Effector memory CD4-positive, alpha-beta T cell (primary cell): ENCODE measurements at regions not wholly inside any gene's neighbourhood (a gene's known extent, or its start where the extent isn't known, plus 50 kb on each side); places are given as distances from the start of the nearest gene placed in this dataset.

Experiments
- DNase-seq, 3 donors: peaks; one replicate each; pipeline ENCODE4 v3.0.0-alpha.2; 2020
- H3K27ac ChIP-seq: 2 replicates; pipeline ENCODE4 v1.7.0; 2013; ENCODE audit warnings: mild to moderate bottlenecking, low read length, moderate library complexity; ENCODE audit not compliant: insufficient read depth, poor library complexity, severe bottlenecking
- H3K27me3 ChIP-seq: replicated peaks from 2 replicates; pipeline ENCODE4 v1.7.0; 2013; ENCODE audit warnings: mild to moderate bottlenecking, low read length; ENCODE audit not compliant: insufficient read depth, control insufficient read depth, poor library complexity, severe bottlenecking
- H3K36me3 ChIP-seq: 2 replicates; pipeline ENCODE4 v1.7.0; 2013; ENCODE audit warnings: mild to moderate bottlenecking, low read length, moderate library complexity; ENCODE audit not compliant: control insufficient read depth, insufficient read depth
- H3K4me1 ChIP-seq: 2 replicates; pipeline ENCODE4 v1.7.0; 2013; ENCODE audit warnings: low read length, mild to moderate bottlenecking; ENCODE audit not compliant: control insufficient read depth, insufficient read depth, poor library complexity, severe bottlenecking
- H3K4me3 ChIP-seq: 2 replicates; pipeline ENCODE4 v1.7.0; 2013; ENCODE audit warnings: low read length, low read depth, mild to moderate bottlenecking; ENCODE audit not compliant: insufficient read depth, poor library complexity, severe bottlenecking
- H3K9me3 ChIP-seq: 2 replicates; pipeline ENCODE4 v1.7.0; 2013; ENCODE audit warnings: mild to moderate bottlenecking, low read length, moderate library complexity; ENCODE audit not compliant: control insufficient read depth

DNA sequence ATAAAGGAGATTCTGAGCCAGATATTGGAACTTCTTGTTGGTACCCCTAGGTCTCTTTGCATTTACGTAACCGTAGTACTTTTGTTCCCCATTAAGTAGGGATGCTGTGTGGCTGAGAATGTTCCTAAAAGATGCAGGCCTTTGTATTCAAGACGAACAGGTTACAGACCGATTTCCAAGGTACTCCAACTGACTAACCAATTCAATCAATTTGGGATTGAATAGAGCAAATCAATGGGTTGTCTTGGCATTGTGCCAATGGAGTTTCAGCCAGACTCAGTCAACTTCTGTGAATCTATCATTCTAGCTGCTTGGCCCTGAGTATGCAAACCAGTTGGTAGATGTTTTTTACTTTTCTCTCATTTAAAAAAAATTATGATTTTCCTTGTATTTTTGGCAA, 347.3 kb upstream of the NPVF start:
- no peak overlapping the region for H3K4me3 ChIP-seq
- no peak for DNase-seq
- no peaks in the 10 kb centered on the region for H3K9me3 ChIP-seq
- H3K4me1 ChIP-seq, result no peaks in the 10 kb centered on the region
- H3K27ac ChIP-seq, result no peak overlapping the region
- H3K27me3 ChIP-seq, result no peaks in the 10 kb centered on the region
- no peaks in the 10 kb centered on the region for H3K36me3 ChIP-seq

DNA sequence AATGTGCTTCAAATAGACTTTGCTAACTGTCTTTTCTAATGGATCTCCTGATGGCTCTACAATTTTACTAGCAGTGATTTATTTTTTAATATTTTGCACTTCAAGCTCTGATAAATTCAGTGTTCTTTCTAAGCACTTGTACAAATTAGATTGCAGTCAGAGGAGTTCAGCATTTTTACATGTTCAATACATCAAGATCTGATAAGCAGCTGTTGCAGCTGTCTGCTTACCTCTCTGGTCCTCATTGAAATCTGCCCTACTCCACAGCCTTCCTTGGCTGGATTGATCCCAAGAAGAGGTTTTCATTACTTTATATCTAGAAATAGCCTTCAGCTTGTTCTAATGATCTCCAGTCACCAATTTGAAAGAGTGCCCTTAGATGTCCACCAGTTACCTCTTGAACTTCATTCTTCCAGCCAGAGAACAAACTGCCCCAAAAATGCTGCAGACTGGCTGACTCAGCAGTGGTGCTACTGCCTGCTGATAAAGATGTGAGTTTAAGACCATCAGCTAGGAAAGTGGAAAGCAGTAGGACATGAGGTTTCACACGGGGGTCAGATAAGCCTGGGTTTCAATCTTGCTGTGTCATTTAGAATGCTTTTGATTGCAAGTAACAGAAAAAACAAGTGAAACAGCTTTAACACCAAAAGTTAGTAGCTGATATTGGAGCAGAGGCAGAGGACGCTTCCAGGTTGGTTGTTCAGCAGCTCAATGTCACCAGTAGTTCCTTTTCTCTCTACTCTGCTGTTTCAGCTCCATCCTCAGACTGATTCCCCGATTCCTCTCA, 350.9 kb upstream of the NPVF start:
- H3K27me3 ChIP-seq, result no peaks in the 10 kb centered on the region
- H3K4me3 ChIP-seq, result no peak overlapping the region
- H3K27ac ChIP-seq, result no peak overlapping the region
- DNase-seq, result no peak
- no peaks in the 10 kb centered on the region for H3K36me3 ChIP-seq
- H3K9me3 ChIP-seq, result no peaks in the 10 kb centered on the region
- no peaks in the 10 kb centered on the region for H3K4me1 ChIP-seq

DNA sequence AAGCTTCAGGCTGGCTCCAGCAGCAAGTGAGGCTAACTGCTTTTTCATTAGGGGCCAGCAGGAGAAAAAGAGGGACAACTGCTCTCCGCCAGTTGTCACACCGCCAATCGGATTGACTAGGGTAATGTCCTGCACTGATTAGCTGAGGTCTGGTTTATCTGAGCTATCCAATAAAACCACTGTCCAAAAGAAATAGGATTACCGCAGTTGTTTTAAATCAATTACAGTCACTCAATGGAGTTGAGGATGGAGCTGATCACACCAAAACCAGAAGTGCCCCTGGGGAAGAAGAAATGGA, 351.4 kb upstream of the NPVF start:
- Histone ChIP-seq H3K4me1 (no peaks in the 10 kb centered on the region), H3K4me3 (no peak overlapping the region), H3K36me3 (no peaks in the 10 kb centered on the region), H3K27me3 (no peaks in the 10 kb centered on the region), H3K9me3 (no peaks in the 10 kb centered on the region), H3K27ac (no peak overlapping the region)
- no peak for DNase-seq

DNA sequence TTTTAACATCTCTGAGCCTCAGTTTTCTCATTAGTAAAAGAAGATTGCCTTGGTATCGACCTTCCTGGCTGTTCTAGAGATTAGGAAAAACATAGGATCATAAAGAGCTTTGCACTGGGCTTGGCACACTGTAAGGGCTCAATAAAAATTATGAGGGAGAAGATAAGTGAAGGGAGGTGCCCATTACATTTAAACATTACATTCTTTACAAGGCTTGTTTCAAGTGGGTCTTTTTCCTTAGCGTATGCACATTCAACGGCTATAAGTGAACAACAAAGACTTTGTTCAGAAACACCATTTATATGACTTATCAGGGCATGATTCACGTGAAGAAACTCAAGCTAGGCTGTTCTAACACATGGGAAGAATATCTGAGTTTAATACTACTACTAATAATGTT, 351.9 kb upstream of the NPVF start:
- H3K36me3 ChIP-seq, result no peaks in the 10 kb centered on the region
- H3K4me1 ChIP-seq, result no peaks in the 10 kb centered on the region
- no peak for DNase-seq
- H3K27ac ChIP-seq, result no peak overlapping the region
- H3K9me3 ChIP-seq, result no peaks in the 10 kb centered on the region
- H3K27me3 ChIP-seq, result no peaks in the 10 kb centered on the region
- H3K4me3 ChIP-seq, result no peak overlapping the region

DNA sequence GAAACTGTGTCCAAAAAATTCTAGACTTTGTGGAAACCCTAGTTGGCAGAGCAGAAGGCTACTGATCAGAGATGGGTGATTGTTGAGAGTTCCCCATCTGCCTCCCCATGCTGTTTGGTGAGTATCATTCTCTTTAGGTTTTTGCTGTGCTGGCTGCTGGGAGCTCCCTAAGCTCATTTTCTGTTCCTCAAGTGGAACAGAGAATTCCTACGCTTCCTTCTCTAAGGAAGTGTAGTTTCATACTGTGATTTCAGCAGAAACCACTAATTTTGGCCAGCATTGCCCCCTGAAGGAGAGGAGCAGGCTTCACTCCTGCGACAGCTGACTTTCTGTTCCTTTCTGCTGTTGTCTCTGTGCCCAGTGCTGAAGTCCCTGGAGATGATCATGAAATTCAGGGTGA, 355.3 kb upstream of the NPVF start:
- Histone ChIP-seq H3K27me3 (no peaks in the 10 kb centered on the region), H3K9me3 (no peaks in the 10 kb centered on the region), H3K4me3 (no peak overlapping the region), H3K36me3 (no peaks in the 10 kb centered on the region), H3K27ac (no peak overlapping the region), H3K4me1 (no peaks in the 10 kb centered on the region)
- DNase-seq, result no peak

DNA sequence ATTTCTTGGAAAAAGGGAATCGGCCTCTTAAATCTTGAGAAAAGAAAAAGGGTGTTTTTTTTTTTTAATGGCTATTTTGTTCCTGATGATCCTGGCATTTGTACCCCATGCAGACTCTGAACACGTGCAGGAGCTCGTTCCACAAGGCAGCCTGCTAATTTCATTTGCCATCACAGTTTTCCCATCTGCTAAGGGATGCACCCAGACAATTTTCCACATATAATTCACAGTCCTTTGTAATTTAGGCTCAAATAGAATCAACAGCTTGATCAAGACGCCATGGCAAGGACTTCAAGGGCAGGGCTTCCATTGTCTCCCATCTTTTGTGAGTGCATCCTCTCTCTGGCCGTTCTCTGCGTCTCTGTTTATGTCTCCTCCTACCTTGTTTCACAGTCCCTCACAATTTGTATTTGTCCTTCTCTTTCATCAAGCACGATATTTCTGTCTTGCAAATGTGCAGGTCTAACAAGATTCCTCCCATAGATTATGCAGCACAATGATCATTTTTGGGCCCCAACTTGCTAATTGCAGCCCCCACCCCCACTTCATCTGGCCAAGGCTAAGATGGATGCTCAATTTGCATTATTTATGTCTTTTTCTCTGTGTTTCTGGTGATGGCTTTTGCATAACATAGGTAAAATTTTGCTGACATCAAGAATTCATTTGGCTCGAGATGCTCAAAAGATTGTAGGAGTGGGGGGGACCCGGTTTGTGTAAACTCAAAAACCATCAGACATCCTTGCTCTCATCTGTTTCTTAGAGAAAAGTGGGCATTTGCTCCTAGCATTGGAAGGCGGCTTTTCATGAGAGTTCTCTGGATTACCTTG, 356.0 kb upstream of the NPVF start:
- H3K36me3 ChIP-seq, result no peaks in the 10 kb centered on the region
- H3K27me3 ChIP-seq, result no peaks in the 10 kb centered on the region
- H3K4me1 ChIP-seq, result no peaks in the 10 kb centered on the region

DNA sequence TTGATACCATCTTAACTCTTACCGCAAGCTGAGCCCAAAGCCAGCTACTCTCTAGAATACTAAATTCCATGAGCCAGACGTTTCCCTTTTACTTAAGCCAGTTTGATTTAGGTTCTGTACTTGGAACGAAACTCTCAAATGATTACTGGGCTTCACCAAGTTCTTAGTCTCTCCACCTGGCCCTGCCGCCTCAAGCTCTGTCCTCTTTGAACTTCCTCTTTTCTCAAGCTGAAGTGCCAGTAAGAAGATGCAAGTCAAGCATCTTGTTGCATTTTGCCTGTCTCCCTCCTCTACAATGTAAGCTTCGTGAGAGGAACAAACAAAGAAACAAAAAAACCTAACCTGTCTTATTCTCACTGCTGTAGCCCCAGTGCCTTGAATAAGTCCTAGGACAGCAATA, 358.2 kb upstream of the NPVF start:
- Histone ChIP-seq H3K9me3 (no peaks in the 10 kb centered on the region), H3K4me3 (no peak overlapping the region), H3K4me1 (no peaks in the 10 kb centered on the region), H3K27ac (no peak overlapping the region), H3K27me3 (no peaks in the 10 kb centered on the region), H3K36me3 (no peaks in the 10 kb centered on the region)
- DNase-seq, result no peak

More for the DNA sequence above, 356.0 kb upstream of the NPVF start:
- Histone ChIP-seq H3K9me3 (no peaks in the 10 kb centered on the region), H3K27ac (no peak overlapping the region), H3K4me3 (no peak overlapping the region)
- DNase-seq, result no peak

DNA sequence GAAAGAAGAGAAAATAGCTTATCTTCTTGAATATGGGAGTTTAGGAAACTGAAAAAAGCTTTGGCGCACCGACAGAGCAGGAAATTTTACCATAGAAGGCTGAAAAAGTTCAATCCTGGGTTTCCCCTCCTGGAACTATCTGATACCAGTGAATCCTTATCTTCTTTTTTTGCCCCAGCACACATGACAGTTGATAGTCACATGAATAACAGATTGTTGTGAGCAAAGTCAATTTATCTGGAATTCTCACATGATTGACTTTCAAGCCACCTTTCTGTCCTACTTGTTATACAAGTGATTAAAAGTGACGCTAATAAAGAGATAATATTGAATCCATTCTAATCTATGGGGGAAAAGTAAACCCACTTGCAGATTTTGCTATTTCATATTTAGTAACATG, 365.8 kb upstream of the NPVF start:
- Histone ChIP-seq H3K4me1 (no peaks in the 10 kb centered on the region), H3K4me3 (no peak overlapping the region), H3K27me3 (no peaks in the 10 kb centered on the region), H3K36me3 (no peaks in the 10 kb centered on the region), H3K9me3 (no peaks in the 10 kb centered on the region), H3K27ac (no peak overlapping the region)
- DNase-seq, result no peak

DNA sequence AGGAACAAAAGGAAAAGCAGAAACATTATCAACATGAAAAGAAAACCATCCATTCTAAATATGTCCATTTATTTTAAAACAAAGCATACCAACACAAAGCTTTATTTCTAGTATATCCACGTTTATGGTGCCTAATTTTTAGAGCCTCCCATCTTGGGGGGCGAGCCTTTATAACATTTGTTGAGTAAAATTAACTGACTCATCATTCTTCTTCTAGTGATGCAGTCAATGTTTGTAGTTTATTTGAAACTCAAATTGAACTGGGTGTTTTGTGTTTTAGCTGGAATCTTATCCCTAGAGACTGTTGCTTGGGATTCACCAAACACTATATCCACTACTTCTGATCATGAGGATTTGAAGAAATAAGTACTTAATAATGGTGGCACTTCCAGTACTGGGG, 366.4 kb upstream of the NPVF start:
- no peaks in the 10 kb centered on the region for H3K36me3 ChIP-seq
- DNase-seq, result no peak
- H3K4me1 ChIP-seq, result no peaks in the 10 kb centered on the region
- H3K27me3 ChIP-seq, result no peaks in the 10 kb centered on the region
- no peaks in the 10 kb centered on the region for H3K9me3 ChIP-seq
- no peak overlapping the region for H3K27ac ChIP-seq
- H3K4me3 ChIP-seq, result no peak overlapping the region

DNA sequence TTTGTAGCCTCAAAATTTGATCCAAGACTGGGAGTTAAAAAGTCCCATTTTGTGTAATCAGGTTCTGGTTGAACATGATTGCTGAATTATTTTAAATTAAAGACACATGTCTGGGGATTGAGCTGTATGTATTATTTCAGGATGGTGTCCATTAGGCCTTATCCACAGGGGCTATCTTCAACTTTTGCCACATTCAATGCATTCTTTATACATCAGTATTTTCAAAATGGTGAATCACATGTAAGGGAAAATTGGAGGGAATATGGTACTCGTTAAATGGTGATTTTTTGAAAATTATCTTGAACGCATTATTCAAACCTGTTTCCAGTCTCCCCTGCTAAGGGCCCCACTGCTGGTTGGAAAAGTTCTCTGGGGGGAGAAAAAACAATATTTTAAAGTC, 367.7 kb upstream of the NPVF start:
- Histone ChIP-seq H3K36me3 (no peaks in the 10 kb centered on the region), H3K27me3 (peaks cover 2% of the 10 kb centered on the region), H3K4me3 (no peak overlapping the region), H3K4me1 (no peaks in the 10 kb centered on the region), H3K9me3 (no peaks in the 10 kb centered on the region), H3K27ac (no peak overlapping the region)
- DNase-seq, result no peak
